ENCODE measurements at regions not wholly inside any gene's neighbourhood (a gene's known extent, or its start where the extent isn't known, plus 50 kb on each side); places are given as distances from the start of the nearest gene placed in this dataset.

GRCh38 chr2:19579461-19579860 is 221.0 kb upstream of the OSR1 start:
- Histone ChIP-seq H3K36me3 (ENCODE audit: control insufficient read depth, low read depth, low read length) (no peaks in the 10 kb centered on the region), H3K9ac (ENCODE audit: low read length) (no peak overlapping the region), H3K27ac (ENCODE audit: low read length) (no peak overlapping the region), H3K4me3 (ENCODE audit: low read length) (no peak overlapping the region), H3K9me3 (ENCODE audit: control insufficient read depth, low read depth, low read length) (no peaks in the 10 kb centered on the region), H3K4me1 (ENCODE audit: control insufficient read depth, low read depth, low read length) (no peaks in the 10 kb centered on the region), H3K27me3 (ENCODE audit: control insufficient read depth, insufficient read depth, low read length) (no peaks in the 10 kb centered on the region)

GRCh38 chr2:19577723-19578122 is 219.3 kb upstream of the OSR1 start:
- H3K27me3 ChIP-seq (ENCODE audit: control insufficient read depth, insufficient read depth, low read length), result no peaks in the 10 kb centered on the region
- H3K9me3 ChIP-seq (ENCODE audit: control insufficient read depth, low read depth, low read length), result no peaks in the 10 kb centered on the region
- no peak overlapping the region for H3K4me3 ChIP-seq (ENCODE audit: low read length)
- H3K36me3 ChIP-seq (ENCODE audit: control insufficient read depth, low read depth, low read length), result no peaks in the 10 kb centered on the region
- no peak overlapping the region for H3K27ac ChIP-seq (ENCODE audit: low read length)
- no peaks in the 10 kb centered on the region for H3K4me1 ChIP-seq (ENCODE audit: control insufficient read depth, low read depth, low read length)
- no peak overlapping the region for H3K9ac ChIP-seq (ENCODE audit: low read length)

- H3K4me1 ChIP-seq (ENCODE audit: control insufficient read depth, low read depth, low read length), result no peaks in the 10 kb centered on the region
- no peak overlapping the region for H3K27ac ChIP-seq (ENCODE audit: low read length)
- H3K9ac ChIP-seq (ENCODE audit: low read length), result no peak overlapping the region
- no peaks in the 10 kb centered on the region for H3K36me3 ChIP-seq (ENCODE audit: control insufficient read depth, low read depth, low read length)
- no peak overlapping the region for H3K4me3 ChIP-seq (ENCODE audit: low read length)
- H3K9me3 ChIP-seq (ENCODE audit: control insufficient read depth, low read depth, low read length), result no peaks in the 10 kb centered on the region
- no peaks in the 10 kb centered on the region for H3K27me3 ChIP-seq (ENCODE audit: control insufficient read depth, insufficient read depth, low read length)
These were observed 218.0 kb upstream of the OSR1 start for GRCh38 chr2:19576411-19576810.

GRCh38 chr2:19575641-19576040 is 217.2 kb upstream of the OSR1 start:
- Histone ChIP-seq H3K9me3 (ENCODE audit: control insufficient read depth, low read depth, low read length) (no peaks in the 10 kb centered on the region), H3K36me3 (ENCODE audit: control insufficient read depth, low read depth, low read length) (no peaks in the 10 kb centered on the region), H3K27me3 (ENCODE audit: control insufficient read depth, insufficient read depth, low read length) (no peaks in the 10 kb centered on the region), H3K9ac (ENCODE audit: low read length) (no peak overlapping the region), H3K4me1 (ENCODE audit: control insufficient read depth, low read depth, low read length) (no peaks in the 10 kb centered on the region), H3K27ac (ENCODE audit: low read length) (no peak overlapping the region), H3K4me3 (ENCODE audit: low read length) (no peak overlapping the region)

- H3K27me3 ChIP-seq (ENCODE audit: control insufficient read depth, insufficient read depth, low read length), result no peaks in the 10 kb centered on the region
- H3K36me3 ChIP-seq (ENCODE audit: control insufficient read depth, low read depth, low read length), result no peaks in the 10 kb centered on the region
- H3K4me1 ChIP-seq (ENCODE audit: control insufficient read depth, low read depth, low read length), result no peaks in the 10 kb centered on the region
- no peak overlapping the region for H3K4me3 ChIP-seq (ENCODE audit: low read length)
- H3K9me3 ChIP-seq (ENCODE audit: control insufficient read depth, low read depth, low read length), result no peaks in the 10 kb centered on the region
- H3K27ac ChIP-seq (ENCODE audit: low read length), result no peak overlapping the region
- no peak overlapping the region for H3K9ac ChIP-seq (ENCODE audit: low read length)
These were observed 216.4 kb upstream of the OSR1 start for GRCh38 chr2:19574778-19575260.

GRCh38 chr2:19573784-19574183 is 215.4 kb upstream of the OSR1 start:
- no peak overlapping the region for H3K9ac ChIP-seq (ENCODE audit: low read length)
- no peaks in the 10 kb centered on the region for H3K27me3 ChIP-seq (ENCODE audit: control insufficient read depth, insufficient read depth, low read length)
- H3K4me3 ChIP-seq (ENCODE audit: low read length), result no peak overlapping the region
- no peak overlapping the region for H3K27ac ChIP-seq (ENCODE audit: low read length)
- H3K9me3 ChIP-seq (ENCODE audit: control insufficient read depth, low read depth, low read length), result no peaks in the 10 kb centered on the region
- H3K36me3 ChIP-seq (ENCODE audit: control insufficient read depth, low read depth, low read length), result no peaks in the 10 kb centered on the region
- no peaks in the 10 kb centered on the region for H3K4me1 ChIP-seq (ENCODE audit: control insufficient read depth, low read depth, low read length)

- Histone ChIP-seq H3K4me1 (ENCODE audit: control insufficient read depth, low read depth, low read length) (no peaks in the 10 kb centered on the region), H3K27ac (ENCODE audit: low read length) (no peak overlapping the region), H3K9ac (ENCODE audit: low read length) (no peak overlapping the region), H3K4me3 (ENCODE audit: low read length) (no peak overlapping the region), H3K9me3 (ENCODE audit: control insufficient read depth, low read depth, low read length) (no peaks in the 10 kb centered on the region), H3K36me3 (ENCODE audit: control insufficient read depth, low read depth, low read length) (no peaks in the 10 kb centered on the region), H3K27me3 (ENCODE audit: control insufficient read depth, insufficient read depth, low read length) (no peaks in the 10 kb centered on the region)
These were observed 213.3 kb upstream of the OSR1 start for GRCh38 chr2:19571773-19572172.

GRCh38 chr2:19569300-19569791 is 210.9 kb upstream of the OSR1 start:
- H3K36me3 ChIP-seq (ENCODE audit: control insufficient read depth, low read depth, low read length), result no peaks in the 10 kb centered on the region
- no peak overlapping the region for H3K4me3 ChIP-seq (ENCODE audit: low read length)
- H3K27ac ChIP-seq (ENCODE audit: low read length), result no peak overlapping the region
- H3K9ac ChIP-seq (ENCODE audit: low read length), result no peak overlapping the region
- H3K4me1 ChIP-seq (ENCODE audit: control insufficient read depth, low read depth, low read length), result no peaks in the 10 kb centered on the region
- no peaks in the 10 kb centered on the region for H3K9me3 ChIP-seq (ENCODE audit: control insufficient read depth, low read depth, low read length)
- H3K27me3 ChIP-seq (ENCODE audit: control insufficient read depth, insufficient read depth, low read length), result no peaks in the 10 kb centered on the region

GRCh38 chr2:19568809-19569208 is 210.4 kb upstream of the OSR1 start:
- Histone ChIP-seq H3K9ac (ENCODE audit: low read length) (no peak overlapping the region), H3K27me3 (ENCODE audit: control insufficient read depth, insufficient read depth, low read length) (no peaks in the 10 kb centered on the region), H3K9me3 (ENCODE audit: control insufficient read depth, low read depth, low read length) (no peaks in the 10 kb centered on the region), H3K4me1 (ENCODE audit: control insufficient read depth, low read depth, low read length) (no peaks in the 10 kb centered on the region), H3K27ac (ENCODE audit: low read length) (no peak overlapping the region), H3K4me3 (ENCODE audit: low read length) (no peak overlapping the region), H3K36me3 (ENCODE audit: control insufficient read depth, low read depth, low read length) (no peaks in the 10 kb centered on the region)

GRCh38 chr2:19560785-19561184 is 202.4 kb upstream of the OSR1 start:
- H3K36me3 ChIP-seq (ENCODE audit: control insufficient read depth, low read depth, low read length), result no peaks in the 10 kb centered on the region
- H3K27ac ChIP-seq (ENCODE audit: low read length), result no peak overlapping the region
- no peak overlapping the region for H3K9ac ChIP-seq (ENCODE audit: low read length)
- H3K27me3 ChIP-seq (ENCODE audit: control insufficient read depth, insufficient read depth, low read length), result no peaks in the 10 kb centered on the region
- no peaks in the 10 kb centered on the region for H3K9me3 ChIP-seq (ENCODE audit: control insufficient read depth, low read depth, low read length)
- H3K4me3 ChIP-seq (ENCODE audit: low read length), result no peak overlapping the region
- no peaks in the 10 kb centered on the region for H3K4me1 ChIP-seq (ENCODE audit: control insufficient read depth, low read depth, low read length)

- Histone ChIP-seq H3K36me3 (ENCODE audit: control insufficient read depth, low read depth, low read length) (no peaks in the 10 kb centered on the region), H3K27ac (ENCODE audit: low read length) (no peak overlapping the region), H3K4me3 (ENCODE audit: low read length) (no peak overlapping the region), H3K4me1 (ENCODE audit: control insufficient read depth, low read depth, low read length) (no peaks in the 10 kb centered on the region), H3K27me3 (ENCODE audit: control insufficient read depth, insufficient read depth, low read length) (no peaks in the 10 kb centered on the region), H3K9ac (ENCODE audit: low read length) (no peak overlapping the region), H3K9me3 (ENCODE audit: control insufficient read depth, low read depth, low read length) (no peaks in the 10 kb centered on the region)
These were observed 201.3 kb upstream of the OSR1 start for GRCh38 chr2:19559596-19560240.

- H3K4me1 ChIP-seq (ENCODE audit: control insufficient read depth, low read depth, low read length), result no peaks in the 10 kb centered on the region
- H3K9ac ChIP-seq (ENCODE audit: low read length), result no peak overlapping the region
- no peaks in the 10 kb centered on the region for H3K27me3 ChIP-seq (ENCODE audit: control insufficient read depth, insufficient read depth, low read length)
- no peak overlapping the region for H3K4me3 ChIP-seq (ENCODE audit: low read length)
- no peaks in the 10 kb centered on the region for H3K36me3 ChIP-seq (ENCODE audit: control insufficient read depth, low read depth, low read length)
- H3K27ac ChIP-seq (ENCODE audit: low read length), result no peak overlapping the region
- H3K9me3 ChIP-seq (ENCODE audit: control insufficient read depth, low read depth, low read length), result no peaks in the 10 kb centered on the region
These were observed 198.2 kb upstream of the OSR1 start for GRCh38 chr2:19556648-19557047.

Measured in iPS-18a (cell line).